GM18868 (cell line): ENCODE measurements at regions not wholly inside any gene's neighbourhood (a gene's known extent, or its start where the extent isn't known, plus 50 kb on each side); places are given as distances from the start of the nearest gene placed in this dataset.
A peak's percentile ranks its signal among the peaks of the same experiment; 100 is the strongest.

Experiments used
- ATAC-seq: cut with Tn5 transposase; IDR thresholded peaks from one replicate; pipeline ENCODE4 v1.9.1; 2021; ENCODE audit warnings: mild to moderate bottlenecking, moderate library complexity; ENCODE audit not compliant: unreplicated experiment

GRCh38 chr3:177752831-177753230 lies 555.5 kb upstream of the TBL1XR1 start:
- no peak for ATAC-seq

- ATAC-seq = no peak
These were observed 556.3 kb upstream of the TBL1XR1 start for GRCh38 chr3:177753451-177754155.

- ATAC-seq = no peak
These were observed 557.2 kb upstream of the TBL1XR1 start for GRCh38 chr3:177754508-177754921.

GRCh38 chr3:177758126-177758525 lies 560.8 kb upstream of the TBL1XR1 start:
- no peak for ATAC-seq

- ATAC-seq = no peak
These were observed 563.5 kb upstream of the TBL1XR1 start for GRCh38 chr3:177760803-177761202.

- ATAC-seq = no peak
These were observed 567.2 kb upstream of the TBL1XR1 start for GRCh38 chr3:177764377-177764912.

- ATAC-seq = no peak
These were observed 567.7 kb upstream of the TBL1XR1 start for GRCh38 chr3:177764933-177765332.

- no peak for ATAC-seq
These were observed 573.3 kb upstream of the TBL1XR1 start for GRCh38 chr3:177770383-177771230.

- ATAC-seq = no peak
These were observed 574.5 kb upstream of the TBL1XR1 start for GRCh38 chr3:177771780-177772179.

GRCh38 chr3:177772908-177773557 lies 575.8 kb upstream of the TBL1XR1 start:
- peak; percentile 51 for ATAC-seq

GRCh38 chr3:177773717-177774116 lies 576.4 kb upstream of the TBL1XR1 start:
- ATAC-seq = no peak

GRCh38 chr3:177776661-177777101 lies 579.4 kb upstream of the TBL1XR1 start:
- ATAC-seq = no peak

GRCh38 chr3:177777699-177778098 lies 580.4 kb upstream of the TBL1XR1 start:
- ATAC-seq = peak; percentile 89

- ATAC-seq = no peak
These were observed 581.4 kb upstream of the TBL1XR1 start for GRCh38 chr3:177778633-177779032.

GRCh38 chr3:177781686-177782161 lies 584.4 kb upstream of the TBL1XR1 start:
- no peak for ATAC-seq

GRCh38 chr3:177783338-177783737 lies 586.1 kb upstream of the TBL1XR1 start:
- ATAC-seq = no peak

- ATAC-seq = no peak
These were observed 586.5 kb upstream of the TBL1XR1 start for GRCh38 chr3:177783767-177784166.

GRCh38 chr3:177787279-177788041 lies 590.2 kb upstream of the TBL1XR1 start:
- ATAC-seq = peak; percentile 88

- no peak for ATAC-seq
These were observed 592.2 kb upstream of the TBL1XR1 start for GRCh38 chr3:177789500-177789899.

- no peak for ATAC-seq
These were observed 595.2 kb upstream of the TBL1XR1 start for GRCh38 chr3:177792311-177793030.
